COLO829 (cell line): ENCODE measurements at regions not wholly inside any gene's neighbourhood (a gene's known extent, or its start where the extent isn't known, plus 50 kb on each side); places are given as distances from the start of the nearest gene placed in this dataset.
"Not testable (repeated sequence)": the region's sequence is repeated elsewhere in the genome, so short reads cannot be mapped to it uniquely, and the experiment has no call there.

Experiments
- DNase-seq: peaks from one replicate; pipeline ENCODE4 v3.0.0; 2012; ENCODE audit warnings: low spot score

GRCh38 chr9:40906879-40907278 is 221.6 kb downstream of the FOXD4L6 start:
- not testable (repeated sequence) for DNase-seq

- DNase-seq = not testable (repeated sequence)
Measured at GRCh38 chr9:40892315-40892714, 236.2 kb downstream of the FOXD4L6 start.

GRCh38 chr9:40885858-40886257 is 242.6 kb downstream of the FOXD4L6 start:
- DNase-seq = not testable (repeated sequence)

GRCh38 chr9:40884902-40885490 is 243.5 kb downstream of the FOXD4L6 start:
- DNase-seq = not testable (repeated sequence)

GRCh38 chr9:40884072-40884901 is 244.2 kb downstream of the FOXD4L6 start:
- DNase-seq = no peak

GRCh38 chr9:40883423-40884071 is 244.9 kb downstream of the FOXD4L6 start:
- DNase-seq = not testable (repeated sequence)

- not testable (repeated sequence) for DNase-seq
Measured at GRCh38 chr9:40873753-40874295, 254.7 kb downstream of the FOXD4L6 start.

- not testable (repeated sequence) for DNase-seq
Measured at GRCh38 chr9:40868437-40868836, 260.0 kb downstream of the FOXD4L6 start.
